Posterior vena cava (tissue), 2 donors: ENCODE measurements at regions not wholly inside any gene's neighbourhood (a gene's known extent, or its start where the extent isn't known, plus 50 kb on each side); places are given as distances from the start of the nearest gene placed in this dataset.
"Not testable (repeated sequence)": the region's sequence is repeated elsewhere in the genome, so short reads cannot be mapped to it uniquely, and the experiment has no call there.

Experiments used
- DNase-seq: peaks from one replicate; pipeline ENCODE4 v3.0.0-alpha.2; 2020; ENCODE audit warnings: low spot score
- intact Hi-C, 2 donors: fragments of 100-400 bp; cut with DNase I; formaldehyde crosslinking; loops; one replicate each; pipeline versions ENCODE4 v1.14.1 to v1.14.2; 2022 to 2023
- donor health status: DM: yes; HTN: yes; CAD: no.
- donor health status: DM: yes; HTN: yes; CAD: no.

GRCh38 chr1:181166377-181167196 lies 78.1 kb downstream of the IER5 start:
- no peak for DNase-seq
- intact Hi-C loops: loop anchor here in 1 of 2 donors (10.0 kb wide), 2 partner anchors 272 to 652 kb away; no protein-coding TSS in a partner anchor

- intact Hi-C loops: loop anchor here in 1 of 2 donors (10.0 kb wide), 2 partner anchors 275 to 655 kb away; no protein-coding TSS in a partner anchor
- no peak for DNase-seq
These were observed 80.9 kb downstream of the IER5 start for GRCh38 chr1:181169281-181169865.

GRCh38 chr1:181170194-181170593 lies 81.7 kb downstream of the IER5 start:
- DNase-seq: no peak
- intact Hi-C loops: no loop called here

GRCh38 chr1:181172082-181172481 lies 83.6 kb downstream of the IER5 start:
- intact Hi-C loops: no loop called here
- no peak for DNase-seq

GRCh38 chr1:181173761-181174447 lies 85.4 kb downstream of the IER5 start:
- no peak for DNase-seq
- intact Hi-C loops: no loop called here

GRCh38 chr1:181174861-181175260 lies 86.4 kb downstream of the IER5 start:
- intact Hi-C loops: no loop called here
- DNase-seq: no peak

GRCh38 chr1:181175356-181175910 lies 86.9 kb downstream of the IER5 start:
- intact Hi-C loops: no loop called here
- DNase-seq: no peak

GRCh38 chr1:181175955-181176354 lies 87.5 kb downstream of the IER5 start:
- intact Hi-C loops: no loop called here
- no peak for DNase-seq

- intact Hi-C loops: no loop called here
- DNase-seq: no peak
These were observed 89.9 kb downstream of the IER5 start for GRCh38 chr1:181178241-181178879.

- no peak for DNase-seq
- intact Hi-C loops: no loop called here
These were observed 90.9 kb downstream of the IER5 start for GRCh38 chr1:181179279-181179986.

- intact Hi-C loops: no loop called here
- no peak for DNase-seq
These were observed 91.5 kb downstream of the IER5 start for GRCh38 chr1:181179987-181180365.

GRCh38 chr1:181180407-181181031 lies 92.0 kb downstream of the IER5 start:
- intact Hi-C loops: no loop called here
- DNase-seq: no peak

- intact Hi-C loops: no loop called here
- no peak for DNase-seq
These were observed 93.5 kb downstream of the IER5 start for GRCh38 chr1:181181792-181182585.

GRCh38 chr1:181184621-181185020 lies 96.1 kb downstream of the IER5 start:
- no peak for DNase-seq
- intact Hi-C loops: no loop called here

- intact Hi-C loops: no loop called here
- DNase-seq: no peak
These were observed 97.0 kb downstream of the IER5 start for GRCh38 chr1:181185461-181185860.

- DNase-seq, intact Hi-C loops: not testable (repeated sequence)
These were observed 97.6 kb downstream of the IER5 start for GRCh38 chr1:181186133-181186532.

- intact Hi-C loops: no loop called here
- no peak for DNase-seq
These were observed 99.0 kb downstream of the IER5 start for GRCh38 chr1:181187337-181188126.
